Frontal cortex (tissue), 3 donors: ENCODE measurements at regions not wholly inside any gene's neighbourhood (a gene's known extent, or its start where the extent isn't known, plus 50 kb on each side); places are given as distances from the start of the nearest gene placed in this dataset.

Experiments used
- DNase-seq, 2 donors: peaks; one replicate each; pipeline ENCODE4 v3.0.0; 2012; ENCODE audit warnings: low spot score in 2 of 2
- FAIRE-seq: peaks from 2 replicates; lab custom pipeline; 2012; peaks lifted over from hg19 to GRCh38; lab: Jason Lieb, UNC
- donor health status: control.
- donor health status: control.
- donor health status: control.

DNA sequence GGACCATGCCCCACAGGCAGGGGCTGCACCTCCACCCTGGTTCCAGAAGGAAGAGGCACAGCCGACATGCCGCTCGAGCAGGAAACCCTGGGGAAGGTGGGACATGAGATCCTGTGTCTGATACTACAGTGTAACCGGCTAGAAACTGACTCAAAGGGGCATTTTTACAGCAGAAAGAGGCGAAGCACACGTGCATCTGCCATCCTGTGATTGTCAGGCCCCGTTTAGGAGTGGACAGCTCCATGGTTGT is 62.7 kb downstream of the SIK1 start:
- no peak for FAIRE-seq
- DNase-seq, result no peak

DNA sequence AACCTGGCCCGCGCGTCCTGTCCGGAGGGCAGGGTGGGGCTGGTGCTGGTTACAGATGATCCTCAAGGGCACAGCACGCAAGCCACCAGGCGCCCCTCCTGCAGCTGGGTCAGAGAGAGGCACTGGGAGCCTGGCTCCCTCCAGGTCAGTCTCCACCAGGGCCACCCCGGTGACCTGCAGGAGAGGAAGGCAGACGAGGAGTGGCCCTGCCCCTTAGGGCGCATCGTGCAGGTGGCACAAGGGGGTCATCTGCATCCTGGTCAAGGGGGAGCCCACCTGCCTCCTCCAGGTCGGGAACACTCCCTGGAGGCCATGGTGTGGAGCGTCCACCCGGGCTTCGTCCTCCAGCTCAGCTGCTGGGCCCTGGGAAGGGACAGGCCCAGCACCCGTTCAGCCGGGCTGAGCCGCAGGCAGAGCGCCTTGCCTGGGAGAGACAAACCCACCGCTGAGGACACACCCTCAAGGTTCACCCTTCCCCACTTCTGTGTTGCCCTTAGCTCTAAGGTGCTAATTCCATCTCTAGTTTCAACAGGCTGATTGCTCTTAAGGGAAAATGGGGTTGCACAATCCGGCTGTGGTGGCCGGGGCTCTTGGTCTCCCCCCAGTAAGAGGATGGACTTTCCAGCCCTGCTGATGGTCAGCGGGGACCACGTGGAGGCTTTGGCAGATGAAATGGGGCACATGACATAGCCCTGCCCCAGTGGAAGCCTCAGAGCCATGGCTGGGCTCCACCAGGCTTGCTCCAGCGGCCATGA is 63.2 kb downstream of the SIK1 start:
- DNase-seq, result no peak
- FAIRE-seq, result no peak

DNA sequence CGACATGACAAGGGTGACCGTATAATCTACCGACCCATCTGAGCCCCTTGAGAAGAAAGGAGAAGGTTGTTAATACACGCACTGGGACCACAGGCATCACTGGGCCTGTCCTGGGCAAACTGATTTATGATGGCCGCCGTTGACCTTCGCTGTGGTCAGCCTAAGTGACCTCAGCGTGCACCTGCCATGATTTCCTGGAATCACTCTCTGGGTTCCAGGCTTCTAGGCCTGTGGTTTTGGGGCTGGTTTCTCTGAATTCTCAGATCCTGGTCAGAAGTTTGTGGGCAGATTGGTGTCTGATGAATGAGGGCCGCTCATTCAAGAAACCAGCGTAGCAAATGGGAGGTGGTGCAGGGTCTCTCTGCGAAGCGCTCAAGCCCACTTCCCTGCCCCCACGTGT is 64.0 kb downstream of the SIK1 start:
- FAIRE-seq, result no peak

DNA sequence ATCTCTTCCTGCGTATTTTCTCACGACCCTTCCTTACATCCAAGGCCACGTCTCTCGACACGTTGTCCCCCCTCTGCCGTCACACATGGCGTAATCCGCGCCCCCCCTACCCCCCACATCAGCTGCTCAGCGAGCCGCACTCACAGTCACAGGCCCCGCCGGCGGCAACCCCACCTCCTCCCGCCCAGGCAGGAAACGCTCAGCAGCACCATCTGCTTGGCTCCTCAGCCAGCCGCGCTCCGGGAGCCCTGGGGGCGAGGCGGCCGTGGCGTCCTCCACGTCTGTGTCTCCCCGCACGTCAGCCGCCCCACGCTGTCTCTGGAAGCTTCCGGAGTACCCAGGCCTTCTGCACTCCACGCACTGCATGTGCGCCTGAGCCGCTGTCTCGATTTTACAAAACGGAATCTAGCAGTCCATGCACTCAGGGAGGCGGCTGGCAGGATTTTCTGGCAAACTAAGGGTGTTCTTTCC is 64.6 kb downstream of the SIK1 start:
- FAIRE-seq (no peak), DNase-seq (peak; percentile 44 to 76)

More for the DNA sequence above, 64.0 kb downstream of the SIK1 start:
- DNase-seq, result no peak

DNA sequence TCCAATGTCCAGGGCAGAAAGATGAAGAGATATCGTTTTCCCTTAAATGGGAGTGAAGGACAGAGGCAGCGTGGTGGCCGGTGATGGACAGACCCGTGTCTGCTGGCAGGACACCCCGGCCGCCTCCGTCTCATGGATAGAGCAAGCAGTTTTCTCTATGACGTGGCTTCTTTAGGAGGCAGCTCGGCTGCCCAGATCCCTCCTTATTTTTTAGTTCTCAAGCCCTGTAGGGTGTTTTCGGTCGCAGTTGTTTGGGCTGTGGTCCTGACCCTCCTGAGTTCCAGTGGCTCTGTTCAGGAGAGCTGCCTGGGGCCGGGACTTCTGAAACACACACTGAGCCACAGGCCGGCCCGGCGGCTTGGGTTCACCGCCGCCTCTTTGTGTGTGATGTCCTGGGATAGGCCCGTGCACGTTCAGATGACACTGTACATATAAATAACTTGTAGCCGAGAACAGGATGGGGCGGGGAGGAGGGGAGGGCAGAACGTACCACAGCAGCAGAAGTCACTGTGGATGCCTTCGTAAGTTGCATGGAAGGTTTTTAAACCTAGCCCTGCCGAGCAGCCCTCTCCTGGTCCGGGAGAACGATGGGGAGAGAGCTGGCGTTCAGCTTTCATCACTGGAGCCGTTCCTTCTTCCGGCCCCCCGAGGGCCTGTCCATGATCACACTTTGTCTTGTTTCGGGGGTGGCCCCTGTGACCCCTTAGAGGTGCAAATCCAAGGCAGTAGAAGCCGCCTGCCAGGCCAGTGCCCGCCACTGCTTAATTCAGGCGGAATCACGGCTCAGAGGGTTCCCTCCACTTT is 65.2 kb downstream of the SIK1 start:
- FAIRE-seq (no peak), DNase-seq (no peak)

DNA sequence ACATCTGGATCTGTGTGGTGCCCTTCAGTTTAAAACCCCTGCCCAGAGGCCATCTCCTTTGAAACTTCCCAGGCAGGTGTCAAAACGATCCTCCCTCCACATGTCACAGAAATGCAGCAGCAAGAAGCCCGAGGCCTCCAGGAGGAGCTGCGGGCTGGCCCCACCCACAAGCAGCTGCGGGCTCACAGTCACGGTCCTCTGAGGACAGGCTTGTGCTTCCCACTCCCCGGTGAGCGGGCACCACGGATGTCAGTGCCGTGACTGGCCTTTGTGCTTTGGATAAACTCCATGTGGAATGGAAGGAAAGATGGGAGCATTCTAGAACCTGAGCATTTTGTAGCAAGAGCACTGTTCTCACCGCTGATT is 65.8 kb downstream of the SIK1 start:
- DNase-seq (no peak), FAIRE-seq (no peak)

DNA sequence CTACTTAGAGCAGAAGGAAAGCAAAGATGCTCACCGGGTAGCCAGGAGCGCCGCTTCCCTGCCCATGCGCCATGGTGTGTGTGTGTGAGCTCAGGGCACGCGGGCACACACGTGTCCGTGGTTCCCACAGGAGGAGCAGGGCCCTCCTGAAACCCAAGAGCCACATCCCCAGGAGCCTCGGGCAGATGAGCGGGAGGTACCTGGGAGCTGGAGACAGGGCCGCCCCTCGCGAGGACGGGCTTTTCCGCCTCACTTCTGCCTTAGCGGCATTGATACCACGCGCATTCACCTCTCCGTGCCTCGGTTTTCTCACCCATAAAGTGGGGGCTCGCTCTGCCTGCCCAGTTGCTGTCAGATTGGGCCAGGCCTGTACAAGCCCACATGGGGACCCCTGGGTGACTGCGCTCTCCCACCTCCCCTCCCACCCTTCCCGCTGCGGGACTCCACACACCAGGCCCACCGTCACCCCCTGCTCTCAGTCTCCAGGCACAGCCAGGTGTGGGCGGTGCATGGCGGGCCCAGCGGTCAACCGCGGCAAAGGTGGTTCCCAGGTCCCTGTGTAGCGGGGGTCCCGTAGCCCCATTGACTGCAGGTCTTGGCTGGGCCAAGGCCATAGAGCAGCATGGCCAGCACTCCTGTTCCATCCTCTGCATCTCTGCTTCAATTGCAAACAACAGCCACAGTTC is 66.3 kb downstream of the SIK1 start:
- FAIRE-seq (no peak), DNase-seq (no peak)

DNA sequence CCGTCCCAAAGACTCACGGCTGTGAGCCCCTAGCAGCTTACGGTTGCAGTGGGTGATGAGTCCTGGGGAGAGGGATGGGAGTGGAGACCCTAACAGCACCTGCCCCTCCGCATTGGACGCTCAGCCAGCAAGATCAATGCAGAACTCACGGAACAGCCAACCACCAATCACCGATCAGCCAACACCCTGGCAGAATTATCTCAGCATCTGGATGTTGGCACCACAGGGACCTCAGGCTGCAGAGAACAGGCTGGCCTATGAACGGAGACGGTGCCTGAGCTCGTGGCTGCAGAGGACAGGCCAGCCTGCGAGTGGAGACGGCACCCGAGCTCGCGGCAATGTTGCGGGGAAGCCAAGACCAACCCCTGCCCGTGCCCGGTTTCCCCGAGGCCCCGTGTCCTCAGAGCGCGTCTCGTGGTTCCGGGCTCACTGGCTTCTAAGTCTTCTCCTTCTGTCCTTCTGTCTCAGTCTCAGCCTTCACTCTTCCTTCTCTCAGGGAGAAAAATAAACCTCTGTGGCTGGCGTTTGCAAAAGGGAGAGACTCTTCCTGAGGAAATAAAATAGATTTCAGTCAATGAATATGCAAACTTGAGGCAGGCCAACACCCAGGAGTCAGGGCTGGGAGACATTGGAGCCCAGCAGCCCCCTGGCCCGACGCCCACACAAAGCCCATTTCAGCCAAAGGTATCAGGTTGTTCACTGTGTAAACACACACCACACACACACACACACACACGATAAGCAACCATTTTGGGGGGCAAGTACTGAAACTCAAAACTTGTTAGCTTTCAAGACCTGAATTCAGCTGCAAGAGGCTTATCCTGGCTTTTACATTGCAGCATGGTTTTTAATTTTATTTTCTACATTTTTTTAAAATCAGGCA is 67.8 kb downstream of the SIK1 start:
- no peak for FAIRE-seq
- no peak for DNase-seq

DNA sequence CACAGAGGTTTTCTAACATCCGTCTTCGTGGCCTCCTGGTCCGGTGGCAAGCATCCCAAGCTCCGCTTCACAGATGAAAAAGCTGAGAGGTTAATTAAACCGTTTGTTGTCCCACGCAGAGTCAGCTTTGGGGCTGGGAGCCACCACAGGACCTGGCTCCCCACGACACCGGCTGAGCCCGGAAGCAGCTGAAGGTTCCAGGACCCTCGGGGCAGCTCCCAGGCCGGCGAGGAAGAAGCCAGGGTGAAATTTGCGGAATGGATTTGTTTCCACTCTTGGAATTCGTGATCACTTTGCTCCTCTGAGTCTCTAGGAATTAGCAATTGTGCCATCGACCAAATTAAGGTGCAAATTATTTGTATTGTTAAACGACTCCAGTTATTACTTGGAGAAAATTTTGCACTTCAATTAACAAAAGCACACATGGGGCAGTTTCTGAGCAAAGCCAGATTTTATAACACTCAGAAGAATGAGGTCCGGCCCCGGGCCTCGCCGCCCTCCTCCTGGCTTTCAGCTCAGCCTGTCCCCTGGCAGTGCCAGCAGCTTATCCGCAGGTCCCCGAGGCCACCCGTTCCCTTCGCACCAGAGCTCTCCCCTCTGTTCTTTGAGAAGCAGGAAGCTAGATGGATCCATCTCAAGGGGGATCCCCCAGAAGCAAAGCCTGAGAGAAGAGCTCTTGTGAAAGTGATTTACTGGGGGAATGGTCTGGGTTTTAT is 69.1 kb downstream of the SIK1 start:
- FAIRE-seq (no peak), DNase-seq (no peak)

DNA sequence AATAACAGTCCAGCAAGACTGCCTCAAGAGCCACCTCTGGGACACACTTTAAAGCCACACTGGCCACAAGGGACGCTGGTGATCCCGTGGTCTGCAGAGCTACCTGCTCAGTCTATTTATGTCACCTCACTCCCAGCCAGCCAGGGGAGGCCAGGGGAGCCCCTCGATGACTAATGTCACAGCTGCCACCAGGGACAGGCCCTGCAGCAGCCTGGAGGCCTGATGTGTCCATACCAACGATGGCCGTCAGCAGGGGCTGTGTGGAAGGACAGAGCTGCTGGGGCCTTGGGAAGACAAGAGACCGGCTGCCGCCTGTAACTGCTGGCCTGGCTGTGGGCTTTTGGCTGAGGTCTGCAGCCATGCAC is 71.0 kb downstream of the SIK1 start:
- no peak for DNase-seq
- no peak for FAIRE-seq

DNA sequence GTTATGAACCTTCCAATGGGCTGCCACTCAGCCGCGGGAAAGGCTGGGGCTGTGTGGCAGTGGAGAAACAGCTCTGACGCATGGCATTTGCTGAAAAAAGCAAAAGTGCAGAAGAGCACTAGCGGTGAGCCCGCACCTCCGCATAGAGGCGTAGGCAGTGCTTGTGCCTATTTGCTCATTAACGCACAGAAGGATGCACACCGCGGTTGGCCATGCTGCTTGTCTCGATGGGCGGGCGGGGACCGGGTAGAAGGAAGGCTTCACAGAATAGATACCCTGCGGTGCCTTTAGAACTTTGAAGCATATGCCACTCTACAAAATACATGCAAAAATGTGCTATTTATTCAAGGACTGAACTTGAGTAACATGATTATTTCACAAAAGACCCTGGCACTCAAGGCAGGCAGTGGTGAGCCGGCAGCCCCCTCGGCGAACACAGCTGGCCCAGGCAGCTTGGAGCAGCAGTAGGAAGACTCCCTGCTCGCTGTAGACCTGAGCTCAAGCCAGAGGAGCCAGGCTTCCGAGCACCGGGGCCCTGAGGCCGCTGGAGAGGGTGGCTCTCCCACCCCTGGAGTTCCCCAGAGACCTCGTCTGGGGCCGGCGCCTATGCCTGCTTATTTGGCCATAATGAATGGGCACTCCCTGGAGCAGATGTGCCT is 71.5 kb downstream of the SIK1 start:
- FAIRE-seq (no peak), DNase-seq (no peak)

DNA sequence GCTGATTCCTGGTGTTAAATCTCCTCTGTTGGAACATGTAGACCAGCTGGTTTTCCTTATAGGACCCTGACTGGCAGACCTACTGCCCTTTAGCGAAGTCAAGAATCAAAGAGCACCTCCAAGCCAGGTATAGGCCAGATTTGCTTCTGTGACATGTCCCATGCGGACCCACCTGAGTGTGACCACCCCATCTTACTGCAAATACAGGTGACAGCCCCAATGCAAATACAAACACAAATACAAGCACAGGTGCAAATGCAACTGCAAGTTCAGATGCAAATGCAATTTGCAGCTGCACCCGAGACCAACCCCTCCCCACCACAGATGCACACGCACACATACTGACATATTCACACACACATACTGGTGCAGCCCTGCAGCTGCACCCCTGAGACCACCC is 72.3 kb downstream of the SIK1 start:
- DNase-seq (no peak), FAIRE-seq (no peak)

DNA sequence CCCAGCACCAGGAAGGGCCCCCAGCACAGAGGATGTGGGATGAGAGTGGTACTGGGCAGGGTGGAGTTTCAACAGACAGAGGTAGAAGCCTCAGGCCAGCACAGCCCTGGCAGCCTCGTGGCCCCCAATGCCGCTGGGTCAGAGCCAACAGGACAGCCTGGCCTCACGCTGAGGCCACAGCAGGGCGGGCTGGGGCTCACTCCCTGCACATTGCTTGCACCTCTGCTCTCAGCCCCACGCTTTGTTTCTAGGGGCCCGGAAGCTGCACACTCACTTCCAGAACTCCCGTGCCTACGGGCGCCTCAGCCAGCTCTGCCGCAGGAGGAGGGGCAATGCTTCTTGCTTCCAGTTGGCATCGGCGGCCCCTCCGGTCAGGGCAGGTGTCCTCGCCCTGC is 72.9 kb downstream of the SIK1 start:
- FAIRE-seq (no peak), DNase-seq (no peak)

DNA sequence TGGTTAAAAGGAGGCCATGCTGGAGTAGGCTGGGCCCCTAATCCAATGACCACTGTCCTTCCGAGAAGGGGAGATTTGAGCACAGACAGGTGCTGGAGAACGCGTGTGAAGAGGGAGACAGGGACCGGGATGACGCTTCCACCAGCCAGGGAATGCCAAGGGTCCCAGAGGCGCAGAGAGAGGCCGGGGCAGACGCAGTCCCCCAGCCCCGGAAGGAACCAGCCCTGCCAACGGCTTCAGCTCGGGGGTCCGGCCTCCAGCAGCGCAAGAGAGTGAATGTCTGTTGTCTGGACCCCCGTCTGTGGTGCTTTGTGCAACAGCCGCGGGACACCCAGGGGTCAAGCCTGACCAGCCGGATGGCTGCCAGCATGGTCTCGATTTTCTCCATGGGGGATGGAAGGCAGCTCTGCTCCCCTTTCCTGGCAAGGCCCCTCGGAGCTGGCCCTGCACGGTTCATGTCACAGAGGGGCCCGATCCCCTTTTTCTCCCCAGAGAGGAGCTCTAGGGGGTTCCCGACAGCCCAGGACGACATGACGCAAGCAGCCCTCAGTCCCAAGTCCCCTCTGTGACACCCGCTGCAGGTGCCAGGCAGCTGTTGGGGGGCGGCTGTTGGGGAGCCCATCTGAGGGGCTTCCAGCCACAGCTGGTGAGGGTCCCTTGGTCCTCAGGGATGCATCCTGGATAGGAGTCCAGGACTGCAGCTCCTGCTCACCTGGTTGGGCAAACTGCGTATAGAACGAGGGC is 73.5 kb downstream of the SIK1 start:
- FAIRE-seq, result no peak
- DNase-seq, result no peak

DNA sequence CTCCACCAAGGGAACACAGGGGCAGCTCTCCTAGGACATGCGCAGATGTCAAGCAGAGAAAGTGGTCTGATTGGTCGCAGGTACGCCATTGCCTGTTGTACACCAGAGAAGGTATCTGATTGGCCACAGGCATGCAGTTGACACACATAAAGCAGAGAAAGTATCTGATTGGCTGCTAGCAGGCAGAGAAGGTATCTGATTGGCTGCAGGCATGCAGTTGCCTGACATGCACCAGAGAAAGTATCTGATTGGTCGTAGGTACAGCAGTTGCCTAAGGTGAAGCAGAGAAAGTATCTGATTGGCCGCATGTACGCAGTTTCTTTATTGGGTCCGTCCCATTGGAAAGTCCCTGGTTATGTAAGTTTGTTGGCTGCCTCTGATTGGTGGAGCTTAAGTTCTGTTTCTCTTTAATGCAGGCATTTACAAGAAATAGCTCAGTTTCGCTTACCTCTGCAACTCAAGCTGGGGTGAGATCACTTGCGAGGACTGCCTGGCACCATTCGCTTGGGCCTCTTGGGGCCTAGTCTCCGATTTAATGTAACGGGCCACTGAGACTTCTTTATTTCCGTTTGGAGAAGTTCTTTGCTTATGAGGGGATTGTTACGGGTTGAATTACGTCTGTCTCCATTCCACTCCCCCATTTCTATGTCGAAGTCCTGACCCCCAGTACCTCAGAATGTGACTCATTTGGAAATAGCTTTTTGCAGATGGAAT is 74.2 kb downstream of the SIK1 start:
- DNase-seq (no peak), FAIRE-seq (no peak)

DNA sequence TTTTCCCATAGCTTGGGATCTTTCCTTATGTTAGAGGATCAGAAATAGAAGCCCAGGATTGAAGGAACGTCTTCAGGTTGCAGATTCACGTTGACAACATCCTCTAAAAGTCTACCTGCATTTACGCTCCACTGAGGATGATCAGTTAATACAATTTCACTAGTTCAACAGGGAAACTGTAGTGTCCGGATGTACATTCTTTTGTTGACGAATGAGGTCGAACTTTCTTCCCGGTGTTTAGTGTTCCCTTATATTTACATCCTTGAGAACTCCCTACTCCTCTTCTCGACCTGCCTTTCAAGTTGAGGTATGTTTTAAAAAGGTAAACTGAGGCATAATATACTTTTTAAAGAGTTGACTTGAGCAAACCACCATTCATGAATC is 74.8 kb downstream of the SIK1 start:
- DNase-seq (no peak), FAIRE-seq (no peak)

DNA sequence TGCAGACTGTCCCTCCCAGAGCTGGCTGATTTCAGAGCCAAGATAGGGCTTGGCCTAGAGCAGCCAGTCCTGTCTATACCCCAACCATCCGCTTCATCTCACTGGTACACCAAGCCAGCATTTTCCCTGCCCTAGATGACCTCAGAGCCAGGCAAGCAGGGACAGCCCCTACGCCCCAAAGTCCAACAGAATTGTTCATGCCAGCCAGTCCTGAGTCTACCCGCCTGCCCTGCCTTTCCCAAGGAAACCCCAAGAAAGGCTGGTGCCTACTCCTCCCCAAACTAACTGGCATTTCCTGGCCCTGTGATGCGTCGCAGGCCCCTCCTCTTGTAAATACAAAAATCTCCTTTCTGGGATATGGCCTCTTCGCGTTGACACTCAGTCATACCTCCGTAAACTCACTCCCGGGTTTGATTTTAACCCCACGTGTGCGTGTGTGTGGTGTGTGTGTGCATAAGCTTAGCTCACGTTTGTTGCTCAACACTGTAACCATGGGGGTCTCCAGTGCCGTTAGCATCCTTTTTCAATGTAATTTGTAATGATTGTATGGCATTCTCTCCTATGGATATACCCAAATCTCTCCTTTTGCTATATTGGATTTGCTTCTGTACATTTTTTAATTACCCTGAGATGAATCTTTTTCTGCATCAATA is 75.3 kb downstream of the SIK1 start:
- FAIRE-seq, result no peak
- DNase-seq, result no peak
